ENCODE measurements at regions not wholly inside any gene's neighbourhood (a gene's known extent, or its start where the extent isn't known, plus 50 kb on each side); places are given as distances from the start of the nearest gene placed in this dataset.
"Not testable (repeated sequence)": the region's sequence is repeated elsewhere in the genome, so short reads cannot be mapped to it uniquely, and the experiment has no call there.

- no peak for FAIRE-seq
- H3K4me1 ChIP-seq (ENCODE audit: control insufficient read depth, extremely low read depth, insufficient read depth, low read length): no peaks in the 10 kb centered on the region
- no peaks in the 10 kb centered on the region for H3K36me3 ChIP-seq (ENCODE audit: control insufficient read depth in 2 of 2, extremely low read depth in 1 of 2, insufficient read depth in 2 of 2, low read length in 2 of 2)
- H4K20me1 ChIP-seq (ENCODE audit: control insufficient read depth, extremely low read depth, insufficient read depth, low read length): no peaks in the 10 kb centered on the region
- DNase-seq (ENCODE audit: low read depth, low spot score): no peak
- no peak overlapping the region for H3K4me3 ChIP-seq (ENCODE audit: control insufficient read depth in 2 of 3, extremely low read depth in 1 of 3, insufficient read depth in 2 of 3, low read depth in 1 of 3, low read length in 3 of 3)
- H3K27ac ChIP-seq (ENCODE audit: control insufficient read depth, insufficient read depth, low read length): no peak overlapping the region
- H3K4me2 ChIP-seq (ENCODE audit: control insufficient read depth, extremely low read depth, insufficient read depth, low read depth, low read length): no peak overlapping the region
- no peaks in the 10 kb centered on the region for H3K9me1 ChIP-seq (ENCODE audit: control insufficient read depth, extremely low read depth, insufficient read depth, low read length)
- H2AFZ ChIP-seq (ENCODE audit: control insufficient read depth, low read length): no peak overlapping the region
- no peak overlapping the region for H3K9ac ChIP-seq (ENCODE audit: control insufficient read depth, extremely low read depth, insufficient read depth, low read length)
- TF ChIP-seq EZH2 (IDR thresholded peaks at IDR 0.05; ENCODE audit: low read length) (no peak), CTCF (optimal IDR thresholded peaks at IDR 0.05 in 1 of 3, IDR thresholded peaks at IDR 0.05 in 1 of 3, conservative IDR thresholded peaks at IDR 0.05 in 1 of 3; ENCODE audit: extremely low read depth in 1 of 3, insufficient read depth in 2 of 3, low read length in 3 of 3) (no peak)
- no peaks in the 10 kb centered on the region for H3K27me3 ChIP-seq (ENCODE audit: control insufficient read depth, extremely low read depth, insufficient read depth, low read length)
- no peaks in the 10 kb centered on the region for H3K9me3 ChIP-seq (ENCODE audit: control insufficient read depth, low read depth, low read length)
- H3K79me2 ChIP-seq (ENCODE audit: control insufficient read depth, insufficient read depth, low read length): no peaks in the 10 kb centered on the region
- dilution Hi-C loops (cut with MboI; ENCODE audit: extremely low pct_ligation_motif_present, low sequenced_read_pairs): no loop called here
Observed at GRCh38 chr3:144593881-144594280, 622.3 kb downstream of the DIPK2A start.

GRCh38 chr3:144620236-144620635, 648.6 kb downstream of the DIPK2A start:
- dilution Hi-C loops (cut with MboI; ENCODE audit: extremely low pct_ligation_motif_present, low sequenced_read_pairs); H3K4me3 ChIP-seq (ENCODE audit: control insufficient read depth in 2 of 3, extremely low read depth in 1 of 3, insufficient read depth in 2 of 3, low read depth in 1 of 3, low read length in 3 of 3); FAIRE-seq: not testable (repeated sequence)

GRCh38 chr3:144622845-144623244, 651.2 kb downstream of the DIPK2A start:
- TF ChIP-seq CTCF (optimal IDR thresholded peaks at IDR 0.05 in 1 of 3, IDR thresholded peaks at IDR 0.05 in 1 of 3, conservative IDR thresholded peaks at IDR 0.05 in 1 of 3; ENCODE audit: extremely low read depth in 1 of 3, insufficient read depth in 2 of 3, low read length in 3 of 3): no peak
- TF ChIP-seq EZH2 (IDR thresholded peaks at IDR 0.05; ENCODE audit: low read length): no peak
- Histone ChIP-seq H3K36me3 (ENCODE audit: control insufficient read depth in 2 of 2, extremely low read depth in 1 of 2, insufficient read depth in 2 of 2, low read length in 2 of 2) (no peaks in the 10 kb centered on the region), H3K9me3 (ENCODE audit: control insufficient read depth, low read depth, low read length) (no peaks in the 10 kb centered on the region), H3K27me3 (ENCODE audit: control insufficient read depth, extremely low read depth, insufficient read depth, low read length) (no peaks in the 10 kb centered on the region), H3K9me1 (ENCODE audit: control insufficient read depth, extremely low read depth, insufficient read depth, low read length) (no peaks in the 10 kb centered on the region), H3K4me3 (ENCODE audit: control insufficient read depth in 2 of 3, extremely low read depth in 1 of 3, insufficient read depth in 2 of 3, low read depth in 1 of 3, low read length in 3 of 3) (no peak overlapping the region), H4K20me1 (ENCODE audit: control insufficient read depth, extremely low read depth, insufficient read depth, low read length) (no peaks in the 10 kb centered on the region), H3K4me2 (ENCODE audit: control insufficient read depth, extremely low read depth, insufficient read depth, low read depth, low read length) (no peak overlapping the region), H3K9ac (ENCODE audit: control insufficient read depth, extremely low read depth, insufficient read depth, low read length) (no peak overlapping the region), H3K4me1 (ENCODE audit: control insufficient read depth, extremely low read depth, insufficient read depth, low read length) (no peaks in the 10 kb centered on the region), H3K27ac (ENCODE audit: control insufficient read depth, insufficient read depth, low read length) (no peak overlapping the region), H3K79me2 (ENCODE audit: control insufficient read depth, insufficient read depth, low read length) (no peaks in the 10 kb centered on the region), H2AFZ (ENCODE audit: control insufficient read depth, low read length) (no peak overlapping the region)
- dilution Hi-C loops (cut with MboI; ENCODE audit: extremely low pct_ligation_motif_present, low sequenced_read_pairs): no loop called here
- DNase-seq (ENCODE audit: low read depth, low spot score) (no peak), FAIRE-seq (no peak)

More at GRCh38 chr3:144620236-144620635, 648.6 kb downstream of the DIPK2A start:
- not testable (repeated sequence) for H3K27me3 ChIP-seq (ENCODE audit: control insufficient read depth, extremely low read depth, insufficient read depth, low read length); H3K9me1 ChIP-seq (ENCODE audit: control insufficient read depth, extremely low read depth, insufficient read depth, low read length); DNase-seq (ENCODE audit: low read depth, low spot score); H3K79me2 ChIP-seq (ENCODE audit: control insufficient read depth, insufficient read depth, low read length); H3K4me1 ChIP-seq (ENCODE audit: control insufficient read depth, extremely low read depth, insufficient read depth, low read length); H3K9ac ChIP-seq (ENCODE audit: control insufficient read depth, extremely low read depth, insufficient read depth, low read length); H3K4me2 ChIP-seq (ENCODE audit: control insufficient read depth, extremely low read depth, insufficient read depth, low read depth, low read length); H3K36me3 ChIP-seq (ENCODE audit: control insufficient read depth in 2 of 2, extremely low read depth in 1 of 2, insufficient read depth in 2 of 2, low read length in 2 of 2); H3K27ac ChIP-seq (ENCODE audit: control insufficient read depth, insufficient read depth, low read length); H4K20me1 ChIP-seq (ENCODE audit: control insufficient read depth, extremely low read depth, insufficient read depth, low read length); H3K9me3 ChIP-seq (ENCODE audit: control insufficient read depth, low read depth, low read length); H2AFZ ChIP-seq (ENCODE audit: control insufficient read depth, low read length)
